ENCODE measurements at regions not wholly inside any gene's neighbourhood (a gene's known extent, or its start where the extent isn't known, plus 50 kb on each side); places are given as distances from the start of the nearest gene placed in this dataset.

- Histone ChIP-seq H3K27me3 (replicated peaks; ENCODE audit: control insufficient read depth, insufficient read depth, low read length) (no peaks in the 10 kb centered on the region; the same call in 1 of the 2 replicates), H3K4me3 (replicated peaks; ENCODE audit: low read depth, low read length) (no peak overlapping the region), H3K36me3 (ENCODE audit: control insufficient read depth, insufficient read depth, low read length) (no peaks in the 10 kb centered on the region)
- no peak for TF ChIP-seq CTCF (IDR thresholded peaks at IDR 0.05; ENCODE audit: insufficient read depth, low read length, poor library complexity, severe bottlenecking)
- no peak for DNase-seq (ENCODE audit: extremely low read depth, insufficient read length)
Measured at GRCh38 chr2:150594299-150594698, 106.8 kb upstream of the RND3 start.

- no peak for TF ChIP-seq CTCF (IDR thresholded peaks at IDR 0.05; ENCODE audit: insufficient read depth, low read length, poor library complexity, severe bottlenecking)
- H3K27me3 ChIP-seq (replicated peaks; ENCODE audit: control insufficient read depth, insufficient read depth, low read length) = no peaks in the 10 kb centered on the region; the same call in 1 of the 2 replicates
- DNase-seq (ENCODE audit: extremely low read depth, insufficient read length) = no peak
- no peak overlapping the region for H3K4me3 ChIP-seq (replicated peaks; ENCODE audit: low read depth, low read length)
- no peaks in the 10 kb centered on the region for H3K36me3 ChIP-seq (ENCODE audit: control insufficient read depth, insufficient read depth, low read length)
Measured at GRCh38 chr2:150591496-150592285, 104.2 kb upstream of the RND3 start.

- no peak for DNase-seq (ENCODE audit: extremely low read depth, insufficient read length)
- no peak for TF ChIP-seq CTCF (IDR thresholded peaks at IDR 0.05; ENCODE audit: insufficient read depth, low read length, poor library complexity, severe bottlenecking)
- H3K4me3 ChIP-seq (replicated peaks; ENCODE audit: low read depth, low read length) = no peak overlapping the region
- no peaks in the 10 kb centered on the region for H3K36me3 ChIP-seq (ENCODE audit: control insufficient read depth, insufficient read depth, low read length)
- H3K27me3 ChIP-seq (replicated peaks; ENCODE audit: control insufficient read depth, insufficient read depth, low read length) = no peaks in the 10 kb centered on the region
Measured at GRCh38 chr2:150589681-150590080, 102.2 kb upstream of the RND3 start.

GRCh38 chr2:150588506-150588870, 101.0 kb upstream of the RND3 start:
- DNase-seq (ENCODE audit: extremely low read depth, insufficient read length) = no peak
- no peaks in the 10 kb centered on the region for H3K27me3 ChIP-seq (replicated peaks; ENCODE audit: control insufficient read depth, insufficient read depth, low read length)
- TF ChIP-seq CTCF (IDR thresholded peaks at IDR 0.05; ENCODE audit: insufficient read depth, low read length, poor library complexity, severe bottlenecking) = no peak
- H3K36me3 ChIP-seq (ENCODE audit: control insufficient read depth, insufficient read depth, low read length) = no peaks in the 10 kb centered on the region
- no peak overlapping the region for H3K4me3 ChIP-seq (replicated peaks; ENCODE audit: low read depth, low read length)

DNA sequence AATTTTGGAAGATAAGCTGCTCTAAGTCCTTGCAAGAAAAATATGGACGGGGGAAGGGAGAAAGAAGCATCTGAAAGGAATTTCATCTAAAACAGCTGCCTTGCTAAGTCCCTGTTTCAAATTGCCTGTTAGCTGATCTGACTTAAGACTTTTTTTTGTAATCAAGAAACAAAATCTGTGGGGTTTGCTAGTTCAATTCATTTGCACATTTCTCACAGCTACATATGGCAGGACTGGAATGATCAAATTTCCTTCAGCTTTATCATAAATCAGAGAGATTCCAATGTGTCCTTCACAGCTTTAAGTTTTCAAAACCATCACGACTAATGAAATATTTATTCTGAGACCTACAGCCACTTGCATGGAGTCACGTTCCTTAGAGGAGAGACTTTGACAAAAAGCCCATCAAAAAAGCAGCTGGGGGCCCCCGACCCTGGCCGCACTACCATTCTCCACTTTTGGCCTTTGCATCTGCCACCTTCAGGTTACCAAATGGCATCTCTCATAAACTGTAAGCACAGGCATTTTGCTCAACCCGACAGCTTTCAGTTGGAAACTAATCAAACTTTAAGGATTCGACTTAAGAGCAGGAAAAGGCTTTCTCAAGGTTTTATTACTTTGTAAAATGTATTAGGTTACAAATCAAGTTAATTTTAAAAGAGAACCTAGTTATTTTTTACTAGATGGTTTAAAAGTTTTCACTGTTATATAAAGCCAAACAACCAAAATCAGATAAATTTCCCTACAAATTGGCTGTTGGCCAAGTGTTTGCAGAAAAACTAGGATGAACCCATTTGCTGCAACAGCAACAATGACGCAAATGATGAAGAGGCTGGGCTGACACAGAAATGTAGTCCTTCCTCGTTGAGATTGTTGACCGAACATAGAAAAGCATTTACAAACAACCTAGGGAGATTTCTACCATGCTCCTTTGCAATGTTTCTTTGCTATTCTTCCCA, 100.4 kb upstream of the RND3 start:
- TF ChIP-seq CTCF (IDR thresholded peaks at IDR 0.05; ENCODE audit: insufficient read depth, low read length, poor library complexity, severe bottlenecking) = no peak
- no peak for DNase-seq (ENCODE audit: extremely low read depth, insufficient read length)
- no peaks in the 10 kb centered on the region for H3K36me3 ChIP-seq (ENCODE audit: control insufficient read depth, insufficient read depth, low read length)
- H3K4me3 ChIP-seq (replicated peaks; ENCODE audit: low read depth, low read length) = no peak overlapping the region
- no peaks in the 10 kb centered on the region for H3K27me3 ChIP-seq (replicated peaks; ENCODE audit: control insufficient read depth, insufficient read depth, low read length)

Measured in GM06990 (cell line).